ENCODE measurements at regions not wholly inside any gene's neighbourhood (a gene's known extent, or its start where the extent isn't known, plus 50 kb on each side); places are given as distances from the start of the nearest gene placed in this dataset.
A peak's percentile ranks its signal among the peaks of the same experiment; 100 is the strongest.

GRCh38 chr6:24990944-24991809, 55.4 kb upstream of the RIPOR2 start:
- H3K27me3 ChIP-seq: peaks cover 2% of the 10 kb centered on the region
- Mint-ChIP-seq H3K27ac (no peak overlapping the region), H3K9me3 (peaks cover 32% of the 10 kb centered on the region), H3K36me3 (peaks cover 8% of the 10 kb centered on the region), H3K4me1 (peaks cover 6% of the 10 kb centered on the region), H3K27me3 (ENCODE audit: insufficient read depth, low read depth) (no peaks in the 10 kb centered on the region), H3K4me3 (no peak overlapping the region)
- no peak for TF ChIP-seq EZH2 (IDR thresholded peaks at IDR 0.05)
- TF ChIP-seq CTCF (IDR thresholded peaks at IDR 0.05): no peak
- TF ChIP-seq EZH2phosphoT487 (IDR thresholded peaks at IDR 0.05): no peak
- H3K9me3 ChIP-seq (ENCODE audit: low read depth): no peaks in the 10 kb centered on the region
- H4K20me1 ChIP-seq (ENCODE audit: low read depth): no peaks in the 10 kb centered on the region
- DNase-seq (ENCODE audit: low spot score): no peak
- H3F3A ChIP-seq (ENCODE audit: low read depth): peaks cover 2% of the 10 kb centered on the region
- no peaks in the 10 kb centered on the region for H3K79me2 ChIP-seq (ENCODE audit: low read depth)
- no peaks in the 10 kb centered on the region for H3K36me3 ChIP-seq
- no peak overlapping the region for H3K4me3 ChIP-seq
- H2AFZ ChIP-seq (replicated peaks): no peak overlapping the region
- H3K4me1 ChIP-seq: peaks cover 3% of the 10 kb centered on the region
- no peak overlapping the region for H3K9ac ChIP-seq
- H3K27ac ChIP-seq: no peak overlapping the region
- no peak overlapping the region for H3K4me2 ChIP-seq

DNA sequence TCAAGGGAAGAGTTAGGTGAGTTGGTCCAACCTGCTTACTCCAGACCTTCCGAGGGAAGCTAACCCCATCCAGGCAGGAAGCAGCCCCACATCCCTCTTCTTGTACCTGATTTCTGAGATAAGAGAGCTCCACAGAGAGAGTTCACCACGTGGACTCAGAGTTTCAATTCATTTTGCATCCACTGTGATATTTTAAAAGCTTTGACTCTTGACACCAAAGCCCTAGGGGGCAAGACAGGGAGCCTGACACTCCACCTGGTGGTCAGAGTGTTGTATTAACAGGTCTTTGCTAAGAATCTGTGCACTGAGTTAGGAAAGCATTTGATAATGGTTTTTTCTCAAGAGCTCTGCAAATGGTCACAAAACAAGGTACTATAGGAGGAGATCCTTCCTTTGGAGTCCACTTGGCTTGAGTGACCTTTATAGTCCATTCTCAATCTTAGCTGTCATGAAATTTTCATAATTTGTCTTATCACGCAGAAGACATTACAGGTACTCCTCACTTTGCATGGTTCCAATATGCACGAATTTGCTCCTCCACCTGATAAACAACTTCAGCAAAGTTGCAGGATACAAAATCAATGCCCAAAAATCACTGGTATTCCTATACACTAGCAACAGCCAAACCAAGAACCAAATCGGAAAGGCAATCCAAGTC, 56.2 kb upstream of the RIPOR2 start:
- Mint-ChIP-seq H3K9me3 (peaks cover 26% of the 10 kb centered on the region), H3K36me3 (peaks cover 4% of the 10 kb centered on the region), H3K4me3 (no peak overlapping the region), H3K4me1 (peaks cover 10% of the 10 kb centered on the region), H3K27ac (no peak overlapping the region), H3K27me3 (ENCODE audit: insufficient read depth, low read depth) (no peaks in the 10 kb centered on the region)
- Histone ChIP-seq H3K79me2 (ENCODE audit: low read depth) (no peaks in the 10 kb centered on the region), H4K20me1 (ENCODE audit: low read depth) (no peaks in the 10 kb centered on the region), H3K27ac (no peak overlapping the region), H3K9me3 (ENCODE audit: low read depth) (no peaks in the 10 kb centered on the region), H3K4me1 (no peaks in the 10 kb centered on the region), H3K9ac (no peak overlapping the region), H3F3A (ENCODE audit: low read depth) (no peaks in the 10 kb centered on the region), H2AFZ (replicated peaks) (no peak overlapping the region), H3K36me3 (no peaks in the 10 kb centered on the region), H3K4me3 (no peak overlapping the region), H3K4me2 (no peak overlapping the region), H3K27me3 (no peaks in the 10 kb centered on the region)
- no peak for TF ChIP-seq EZH2phosphoT487 (IDR thresholded peaks at IDR 0.05)
- peak; percentile 84 for TF ChIP-seq CTCF (IDR thresholded peaks at IDR 0.05)
- DNase-seq (ENCODE audit: low spot score): peak; percentile 80

- no peaks in the 10 kb centered on the region for H3K27me3 ChIP-seq
- H3K4me3 ChIP-seq: no peak overlapping the region
- H3K27ac ChIP-seq: no peak overlapping the region
- H3F3A ChIP-seq (ENCODE audit: low read depth): no peaks in the 10 kb centered on the region
- Mint-ChIP-seq H3K27ac (no peak overlapping the region), H3K36me3 (peaks cover 2% of the 10 kb centered on the region), H3K4me1 (peaks cover 18% of the 10 kb centered on the region), H3K4me3 (no peak overlapping the region), H3K27me3 (ENCODE audit: insufficient read depth, low read depth) (peaks cover 2% of the 10 kb centered on the region), H3K9me3 (peaks cover 11% of the 10 kb centered on the region)
- DNase-seq (ENCODE audit: low spot score): no peak
- H4K20me1 ChIP-seq (ENCODE audit: low read depth): no peaks in the 10 kb centered on the region
- no peaks in the 10 kb centered on the region for H3K9me3 ChIP-seq (ENCODE audit: low read depth)
- no peak overlapping the region for H3K4me2 ChIP-seq
- no peak overlapping the region for H2AFZ ChIP-seq (replicated peaks)
- H3K9ac ChIP-seq: no peak overlapping the region
- H3K4me1 ChIP-seq: peaks cover 11% of the 10 kb centered on the region
- H3K36me3 ChIP-seq: no peaks in the 10 kb centered on the region
- TF ChIP-seq CTCF (IDR thresholded peaks at IDR 0.05): no peak
- TF ChIP-seq EZH2phosphoT487 (IDR thresholded peaks at IDR 0.05): no peak
- TF ChIP-seq EZH2 (IDR thresholded peaks at IDR 0.05): no peak
- H3K79me2 ChIP-seq (ENCODE audit: low read depth): no peaks in the 10 kb centered on the region
Measured at GRCh38 chr6:24994812-24995211, 59.1 kb upstream of the RIPOR2 start.

All from neural progenitor cell (in vitro differentiated cells).